ENCODE measurements at regions not wholly inside any gene's neighbourhood (a gene's known extent, or its start where the extent isn't known, plus 50 kb on each side); places are given as distances from the start of the nearest gene placed in this dataset.

- Histone ChIP-seq H3K4ac (ENCODE audit: low read depth, low read length) (no peak overlapping the region), H3K9ac (ENCODE audit: low read length) (no peak overlapping the region), H2AK5ac (ENCODE audit: low read length) (no peak overlapping the region), H2BK5ac (ENCODE audit: low read depth, low read length, poor library complexity) (no peak overlapping the region), H3K4me2 (ENCODE audit: low read length) (no peak overlapping the region), H3K18ac (ENCODE audit: low read length) (no peak overlapping the region), H3K23ac (ENCODE audit: low read length) (no peak overlapping the region), H3K4me3 (ENCODE audit: low read depth, low read length) (no peak overlapping the region), H2BK120ac (ENCODE audit: insufficient read depth, low read length, poor library complexity) (no peak overlapping the region), H3K27me3 (ENCODE audit: insufficient read depth, low read length) (no peaks in the 10 kb centered on the region), H3K4me1 (ENCODE audit: control insufficient read depth in 1 of 2, insufficient read depth in 2 of 2, low read length in 2 of 2) (no peaks in the 10 kb centered on the region), H4K91ac (ENCODE audit: low read depth, low read length) (no peak overlapping the region), H3K79me1 (ENCODE audit: low read length) (no peaks in the 10 kb centered on the region), H3K36me3 (ENCODE audit: control insufficient read depth in 1 of 2, insufficient read depth in 2 of 2, low read length in 2 of 2) (no peaks in the 10 kb centered on the region), H3K14ac (ENCODE audit: low read length) (no peak overlapping the region), H2AFZ (ENCODE audit: insufficient read depth, low read length, poor library complexity) (no peak overlapping the region), H3K9me3 (ENCODE audit: insufficient read depth, low read depth, low read length) (no peaks in the 10 kb centered on the region), H4K12ac (ENCODE audit: low read depth, low read length) (no peak overlapping the region), H3K79me2 (ENCODE audit: control insufficient read depth, insufficient read depth, low read length, poor library complexity) (no peaks in the 10 kb centered on the region), H4K8ac (ENCODE audit: low read depth, low read length) (no peak overlapping the region), H2BK12ac (ENCODE audit: low read length) (no peak overlapping the region), H3K27ac (ENCODE audit: low read depth, low read length) (no peak overlapping the region)
- WGBS (ENCODE audit: extremely low coverage, insufficient coverage, insufficient read length): no CpG with 5 or more reads among the region's 3 CpGs
- no peak for DNase-seq
Measured at GRCh38 chr3:153848702-153849101, 272.5 kb upstream of the ARHGEF26 start.

- Histone ChIP-seq H3K9ac (ENCODE audit: low read length) (no peak overlapping the region), H4K91ac (ENCODE audit: low read depth, low read length) (no peak overlapping the region), H4K8ac (ENCODE audit: low read depth, low read length) (no peak overlapping the region), H2BK120ac (ENCODE audit: insufficient read depth, low read length, poor library complexity) (no peak overlapping the region), H3K4me3 (ENCODE audit: low read depth, low read length) (no peak overlapping the region), H4K12ac (ENCODE audit: low read depth, low read length) (no peak overlapping the region), H3K36me3 (ENCODE audit: control insufficient read depth in 1 of 2, insufficient read depth in 2 of 2, low read length in 2 of 2) (no peaks in the 10 kb centered on the region), H3K79me2 (ENCODE audit: control insufficient read depth, insufficient read depth, low read length, poor library complexity) (no peaks in the 10 kb centered on the region), H3K4me1 (ENCODE audit: control insufficient read depth in 1 of 2, insufficient read depth in 2 of 2, low read length in 2 of 2) (no peaks in the 10 kb centered on the region), H2BK12ac (ENCODE audit: low read length) (no peak overlapping the region), H2AK5ac (ENCODE audit: low read length) (no peak overlapping the region), H3K23ac (ENCODE audit: low read length) (no peak overlapping the region), H3K14ac (ENCODE audit: low read length) (no peak overlapping the region), H3K18ac (ENCODE audit: low read length) (no peak overlapping the region), H3K4ac (ENCODE audit: low read depth, low read length) (no peak overlapping the region), H2BK5ac (ENCODE audit: low read depth, low read length, poor library complexity) (no peak overlapping the region), H3K9me3 (ENCODE audit: insufficient read depth, low read depth, low read length) (no peaks in the 10 kb centered on the region), H3K27me3 (ENCODE audit: insufficient read depth, low read length) (no peaks in the 10 kb centered on the region), H3K4me2 (ENCODE audit: low read length) (no peak overlapping the region), H3K27ac (ENCODE audit: low read depth, low read length) (no peak overlapping the region), H3K79me1 (ENCODE audit: low read length) (no peaks in the 10 kb centered on the region), H2AFZ (ENCODE audit: insufficient read depth, low read length, poor library complexity) (no peak overlapping the region)
- no peak for DNase-seq
- WGBS (ENCODE audit: extremely low coverage, insufficient coverage, insufficient read length): no CpG with 5 or more reads among the region's 2 CpGs
Measured at GRCh38 chr3:153852355-153852754, 268.8 kb upstream of the ARHGEF26 start.

- no peak overlapping the region for H3K4me2 ChIP-seq (ENCODE audit: low read length)
- no peak overlapping the region for H4K12ac ChIP-seq (ENCODE audit: low read depth, low read length)
- H4K91ac ChIP-seq (ENCODE audit: low read depth, low read length): no peak overlapping the region
- H3K79me2 ChIP-seq (ENCODE audit: control insufficient read depth, insufficient read depth, low read length, poor library complexity): no peaks in the 10 kb centered on the region
- no peak overlapping the region for H3K14ac ChIP-seq (ENCODE audit: low read length)
- H2BK120ac ChIP-seq (ENCODE audit: insufficient read depth, low read length, poor library complexity): no peak overlapping the region
- H3K4me3 ChIP-seq (ENCODE audit: low read depth, low read length): no peak overlapping the region
- H4K8ac ChIP-seq (ENCODE audit: low read depth, low read length): no peak overlapping the region
- H3K79me1 ChIP-seq (ENCODE audit: low read length): no peaks in the 10 kb centered on the region
- no peak overlapping the region for H3K18ac ChIP-seq (ENCODE audit: low read length)
- no peak overlapping the region for H2BK12ac ChIP-seq (ENCODE audit: low read length)
- DNase-seq: no peak
- H3K36me3 ChIP-seq (ENCODE audit: control insufficient read depth in 1 of 2, insufficient read depth in 2 of 2, low read length in 2 of 2): no peaks in the 10 kb centered on the region
- no peak overlapping the region for H3K23ac ChIP-seq (ENCODE audit: low read length)
- H3K27me3 ChIP-seq (ENCODE audit: insufficient read depth, low read length): no peaks in the 10 kb centered on the region
- H2AK5ac ChIP-seq (ENCODE audit: low read length): no peak overlapping the region
- no peaks in the 10 kb centered on the region for H3K9me3 ChIP-seq (ENCODE audit: insufficient read depth, low read depth, low read length)
- H3K9ac ChIP-seq (ENCODE audit: low read length): no peak overlapping the region
- H2AFZ ChIP-seq (ENCODE audit: insufficient read depth, low read length, poor library complexity): no peak overlapping the region
- no CpG with 5 or more reads among the region's 1 CpG for WGBS (ENCODE audit: extremely low coverage, insufficient coverage, insufficient read length)
- no peak overlapping the region for H2BK5ac ChIP-seq (ENCODE audit: low read depth, low read length, poor library complexity)
- H3K4ac ChIP-seq (ENCODE audit: low read depth, low read length): no peak overlapping the region
- H3K4me1 ChIP-seq (ENCODE audit: control insufficient read depth in 1 of 2, insufficient read depth in 2 of 2, low read length in 2 of 2): no peaks in the 10 kb centered on the region
- no peak overlapping the region for H3K27ac ChIP-seq (ENCODE audit: low read depth, low read length)
Measured at GRCh38 chr3:153853163-153853562, 268.0 kb upstream of the ARHGEF26 start.

- Histone ChIP-seq H2BK12ac (ENCODE audit: low read length) (no peak overlapping the region), H3K79me2 (ENCODE audit: control insufficient read depth, insufficient read depth, low read length, poor library complexity) (no peaks in the 10 kb centered on the region), H4K91ac (ENCODE audit: low read depth, low read length) (no peak overlapping the region), H2AK5ac (ENCODE audit: low read length) (no peak overlapping the region), H2BK5ac (ENCODE audit: low read depth, low read length, poor library complexity) (no peak overlapping the region), H3K27me3 (ENCODE audit: insufficient read depth, low read length) (no peaks in the 10 kb centered on the region), H3K4ac (ENCODE audit: low read depth, low read length) (no peak overlapping the region), H3K4me2 (ENCODE audit: low read length) (no peak overlapping the region), H4K8ac (ENCODE audit: low read depth, low read length) (no peak overlapping the region), H2AFZ (ENCODE audit: insufficient read depth, low read length, poor library complexity) (no peak overlapping the region), H3K9me3 (ENCODE audit: insufficient read depth, low read depth, low read length) (no peaks in the 10 kb centered on the region), H3K9ac (ENCODE audit: low read length) (no peak overlapping the region), H3K23ac (ENCODE audit: low read length) (no peak overlapping the region), H3K14ac (ENCODE audit: low read length) (no peak overlapping the region), H3K36me3 (ENCODE audit: control insufficient read depth in 1 of 2, insufficient read depth in 2 of 2, low read length in 2 of 2) (no peaks in the 10 kb centered on the region), H3K4me3 (ENCODE audit: low read depth, low read length) (no peak overlapping the region), H3K18ac (ENCODE audit: low read length) (no peak overlapping the region), H3K79me1 (ENCODE audit: low read length) (no peaks in the 10 kb centered on the region), H3K4me1 (ENCODE audit: control insufficient read depth in 1 of 2, insufficient read depth in 2 of 2, low read length in 2 of 2) (no peaks in the 10 kb centered on the region), H3K27ac (ENCODE audit: low read depth, low read length) (no peak overlapping the region), H2BK120ac (ENCODE audit: insufficient read depth, low read length, poor library complexity) (no peak overlapping the region), H4K12ac (ENCODE audit: low read depth, low read length) (no peak overlapping the region)
- no CpG with 5 or more reads among the region's 1 CpG for WGBS (ENCODE audit: extremely low coverage, insufficient coverage, insufficient read length)
- no peak for DNase-seq
Measured at GRCh38 chr3:153855772-153856171, 265.4 kb upstream of the ARHGEF26 start.

All from trophoblast cell (in vitro differentiated cells and primary cell).